ENCODE measurements at regions not wholly inside any gene's neighbourhood (a gene's known extent, or its start where the extent isn't known, plus 50 kb on each side); places are given as distances from the start of the nearest gene placed in this dataset.

DNA sequence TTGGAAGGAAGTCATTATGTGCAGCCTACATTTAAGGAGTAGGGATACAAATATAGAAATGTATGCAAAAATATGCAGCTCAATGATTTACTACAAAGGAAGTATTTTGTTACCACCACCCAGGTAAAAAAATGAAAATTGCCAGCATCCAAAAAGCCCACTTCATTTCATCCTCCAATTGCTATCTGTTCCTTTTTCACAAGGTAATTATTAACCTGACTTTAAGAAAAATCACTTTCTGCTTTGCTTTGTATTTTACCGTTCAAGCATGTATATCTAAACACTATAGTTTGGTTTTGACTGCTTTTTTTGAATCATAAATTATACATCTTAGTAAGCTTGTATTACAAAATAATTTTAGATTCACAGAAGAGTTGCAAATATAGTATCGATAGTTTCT, 768.5 kb upstream of the GJE1 start:
- H3K36me3 ChIP-seq (ENCODE audit: control insufficient read depth, insufficient read depth, low read length), result no peaks in the 10 kb centered on the region
- H3K27me3 ChIP-seq (ENCODE audit: control insufficient read depth, insufficient read depth, low read length), result no peaks in the 10 kb centered on the region
- H3K4me3 ChIP-seq (ENCODE audit: low read depth, low read length), result no peak overlapping the region
- FAIRE-seq, result no peak
- no peak for DNase-seq (ENCODE audit: low read depth)
- TF ChIP-seq, protein P1, sequence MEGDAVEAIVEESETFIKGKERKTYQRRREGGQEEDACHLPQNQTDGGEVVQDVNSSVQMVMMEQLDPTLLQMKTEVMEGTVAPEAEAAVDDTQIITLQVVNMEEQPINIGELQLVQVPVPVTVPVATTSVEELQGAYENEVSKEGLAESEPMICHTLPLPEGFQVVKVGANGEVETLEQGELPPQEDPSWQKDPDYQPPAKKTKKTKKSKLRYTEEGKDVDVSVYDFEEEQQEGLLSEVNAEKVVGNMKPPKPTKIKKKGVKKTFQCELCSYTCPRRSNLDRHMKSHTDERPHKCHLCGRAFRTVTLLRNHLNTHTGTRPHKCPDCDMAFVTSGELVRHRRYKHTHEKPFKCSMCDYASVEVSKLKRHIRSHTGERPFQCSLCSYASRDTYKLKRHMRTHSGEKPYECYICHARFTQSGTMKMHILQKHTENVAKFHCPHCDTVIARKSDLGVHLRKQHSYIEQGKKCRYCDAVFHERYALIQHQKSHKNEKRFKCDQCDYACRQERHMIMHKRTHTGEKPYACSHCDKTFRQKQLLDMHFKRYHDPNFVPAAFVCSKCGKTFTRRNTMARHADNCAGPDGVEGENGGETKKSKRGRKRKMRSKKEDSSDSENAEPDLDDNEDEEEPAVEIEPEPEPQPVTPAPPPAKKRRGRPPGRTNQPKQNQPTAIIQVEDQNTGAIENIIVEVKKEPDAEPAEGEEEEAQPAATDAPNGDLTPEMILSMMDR (IDR thresholded peaks at IDR 0.05; ENCODE audit: insufficient read depth, low read length, severe bottlenecking), result no peak

DNA sequence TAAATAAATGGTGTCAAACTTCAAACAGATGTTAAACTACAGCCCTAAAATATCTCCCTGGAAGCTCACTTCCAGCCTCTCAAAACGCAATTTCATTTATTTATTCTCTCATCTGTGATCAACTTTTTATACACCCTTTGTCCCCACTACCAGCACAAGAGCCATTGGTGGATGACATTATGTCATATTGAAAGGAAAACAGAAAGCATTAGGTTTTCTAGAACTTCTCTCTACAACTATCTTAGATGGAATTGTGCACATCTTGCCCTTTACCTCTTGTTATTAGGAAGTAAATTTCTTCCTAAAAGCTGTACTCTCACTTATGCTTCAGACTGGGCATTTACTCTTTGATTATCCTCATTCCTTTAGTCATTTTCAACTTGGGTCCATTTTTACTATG, 771.2 kb upstream of the GJE1 start:
- no peak for DNase-seq (ENCODE audit: low read depth)
- no peak overlapping the region for H3K4me3 ChIP-seq (ENCODE audit: low read depth, low read length)
- no peaks in the 10 kb centered on the region for H3K36me3 ChIP-seq (ENCODE audit: control insufficient read depth, insufficient read depth, low read length)
- TF ChIP-seq, protein P1 (IDR thresholded peaks at IDR 0.05; ENCODE audit: insufficient read depth, low read length, severe bottlenecking), result no peak
- no peaks in the 10 kb centered on the region for H3K27me3 ChIP-seq (ENCODE audit: control insufficient read depth, insufficient read depth, low read length)
- no peak for FAIRE-seq

DNA sequence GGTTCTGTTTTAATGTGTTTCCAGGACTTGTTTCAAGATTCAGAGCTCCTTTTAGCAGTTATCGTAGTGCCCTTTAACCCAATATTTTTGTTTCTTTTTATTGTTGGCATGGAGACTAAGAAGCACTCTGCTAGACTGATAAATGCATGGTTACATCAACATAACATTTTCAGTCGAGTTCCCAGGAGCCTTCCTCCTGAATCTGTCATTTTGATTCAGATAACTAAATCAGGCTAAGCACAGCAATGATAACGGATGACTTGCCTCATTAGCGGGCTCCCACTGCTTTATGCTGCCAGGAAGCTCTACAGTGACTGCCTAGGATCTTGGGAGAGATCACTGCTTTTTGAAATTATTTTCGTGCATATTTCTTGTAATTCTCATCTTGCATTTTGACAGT, 772.8 kb upstream of the GJE1 start:
- Histone ChIP-seq H3K4me3 (ENCODE audit: low read depth, low read length) (no peak overlapping the region), H3K36me3 (ENCODE audit: control insufficient read depth, insufficient read depth, low read length) (no peaks in the 10 kb centered on the region), H3K27me3 (ENCODE audit: control insufficient read depth, insufficient read depth, low read length) (no peaks in the 10 kb centered on the region)
- FAIRE-seq (no peak), DNase-seq (ENCODE audit: low read depth) (no peak)
- TF ChIP-seq, protein P1 (IDR thresholded peaks at IDR 0.05; ENCODE audit: insufficient read depth, low read length, severe bottlenecking), result no peak

DNA sequence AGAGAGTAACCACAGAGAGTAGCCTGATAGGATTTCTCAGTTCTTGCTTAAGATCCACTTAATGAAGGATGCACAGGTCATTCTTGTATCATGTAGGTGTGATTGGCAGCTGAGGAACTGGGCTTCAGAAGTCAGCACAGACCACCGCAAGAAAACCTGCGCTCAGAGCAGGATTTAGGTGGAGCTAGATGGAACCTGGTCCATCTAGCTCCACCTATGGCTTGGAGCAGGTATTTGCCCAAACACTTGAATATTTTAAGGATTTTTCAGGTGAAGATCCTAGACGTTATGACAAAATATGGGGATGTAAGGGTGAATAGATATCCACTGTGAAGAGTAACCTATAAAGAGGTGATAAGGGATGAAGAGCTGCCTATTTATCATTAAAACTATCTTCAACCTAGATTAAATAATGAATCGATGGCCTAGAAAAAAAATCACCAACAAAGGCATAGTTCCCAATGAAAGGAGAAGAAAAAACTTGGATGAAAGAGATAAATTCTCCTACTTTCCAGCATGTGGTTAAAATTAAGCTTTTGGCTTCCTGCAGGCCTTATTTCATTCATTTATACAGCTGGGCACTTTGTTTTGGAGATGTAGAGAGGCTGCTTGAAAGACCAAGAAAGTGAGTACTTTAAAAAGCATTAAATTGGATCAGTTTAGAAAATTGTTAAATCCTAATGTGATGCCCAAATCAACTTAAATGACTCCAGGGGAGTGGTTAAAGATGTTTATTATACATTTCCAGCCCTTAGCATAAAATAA, 778.4 kb upstream of the GJE1 start:
- H3K27me3 ChIP-seq (ENCODE audit: control insufficient read depth, insufficient read depth, low read length), result no peaks in the 10 kb centered on the region
- FAIRE-seq (no peak), DNase-seq (ENCODE audit: low read depth) (peak; percentile 8)
- no peaks in the 10 kb centered on the region for H3K36me3 ChIP-seq (ENCODE audit: control insufficient read depth, insufficient read depth, low read length)
- TF ChIP-seq, protein P1 (IDR thresholded peaks at IDR 0.05; ENCODE audit: insufficient read depth, low read length, severe bottlenecking), result peak; percentile 41
- H3K4me3 ChIP-seq (ENCODE audit: low read depth, low read length), result no peak overlapping the region

DNA sequence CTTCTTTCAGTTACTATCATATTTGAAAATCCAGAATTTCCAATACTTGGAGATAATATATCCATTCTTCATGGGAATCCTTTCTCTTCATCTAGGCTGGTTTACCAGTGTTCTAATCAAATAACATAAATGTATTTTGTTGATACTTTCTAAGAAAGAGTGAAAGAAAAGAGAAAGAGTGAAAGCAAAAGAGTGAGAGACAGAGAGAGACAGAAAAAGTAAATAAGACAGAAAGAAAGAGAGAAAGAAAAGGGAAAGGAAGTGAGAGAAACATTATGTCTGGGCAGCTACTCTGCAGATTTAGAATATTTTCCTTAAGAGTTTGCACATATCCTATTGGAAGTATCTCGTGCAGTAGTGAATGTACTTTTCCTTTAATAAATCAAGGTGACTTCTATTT, 781.0 kb upstream of the GJE1 start:
- Histone ChIP-seq H3K27me3 (ENCODE audit: control insufficient read depth, insufficient read depth, low read length) (no peaks in the 10 kb centered on the region), H3K36me3 (ENCODE audit: control insufficient read depth, insufficient read depth, low read length) (no peaks in the 10 kb centered on the region), H3K4me3 (ENCODE audit: low read depth, low read length) (no peak overlapping the region)
- FAIRE-seq, result no peak
- TF ChIP-seq, protein P1 (IDR thresholded peaks at IDR 0.05; ENCODE audit: insufficient read depth, low read length, severe bottlenecking), result no peak
- DNase-seq (ENCODE audit: low read depth), result no peak

DNA sequence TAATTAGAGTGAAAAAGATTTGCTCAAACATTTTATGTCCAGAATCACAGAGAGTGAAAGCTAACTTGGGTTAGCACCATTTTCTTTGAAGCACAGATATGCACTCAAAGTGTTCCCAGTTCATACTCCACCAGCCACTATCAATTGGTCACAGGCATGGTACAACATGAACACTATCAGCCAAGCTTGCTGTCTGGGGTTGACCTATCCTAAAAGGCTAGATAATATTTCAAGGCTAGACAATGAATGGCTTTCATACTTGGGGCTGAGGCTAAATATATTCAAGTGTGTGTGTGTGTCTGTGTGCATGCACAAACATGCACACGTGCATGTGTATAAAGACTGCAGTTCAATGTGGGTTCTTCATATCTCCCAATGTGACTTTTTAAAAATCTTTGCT, 783.0 kb upstream of the GJE1 start:
- Histone ChIP-seq H3K4me3 (ENCODE audit: low read depth, low read length) (no peak overlapping the region), H3K27me3 (ENCODE audit: control insufficient read depth, insufficient read depth, low read length) (no peaks in the 10 kb centered on the region), H3K36me3 (ENCODE audit: control insufficient read depth, insufficient read depth, low read length) (no peaks in the 10 kb centered on the region)
- TF ChIP-seq, protein P1 (IDR thresholded peaks at IDR 0.05; ENCODE audit: insufficient read depth, low read length, severe bottlenecking), result no peak
- no peak for DNase-seq (ENCODE audit: low read depth)
- no peak for FAIRE-seq

All from bronchial epithelial cell (primary cell).